ENCODE measurements at regions not wholly inside any gene's neighbourhood (a gene's known extent, or its start where the extent isn't known, plus 50 kb on each side); places are given as distances from the start of the nearest gene placed in this dataset.

GRCh38 chr7:144960763-144961162 lies 124.9 kb upstream of the TPK1 start:
- WGBS, 2 donors = 73 to 74% methylated on average over 3 of the region's 3 CpGs
- H3K36me3 ChIP-seq = no peaks in the 10 kb centered on the region
- H3K4me3 ChIP-seq = no peak overlapping the region
- H3K27ac ChIP-seq = no peak overlapping the region
- H3K27me3 ChIP-seq = no peaks in the 10 kb centered on the region
- DNase-seq (no peak), ATAC-seq (no peak)
- intact Hi-C loops (cut with DNase I) = no loop called here
- no peaks in the 10 kb centered on the region for H3K9me3 ChIP-seq
- H3K4me1 ChIP-seq = no peaks in the 10 kb centered on the region
- no peak for TF ChIP-seq CTCF (IDR thresholded peaks at IDR 0.05)

- H3K9me3 ChIP-seq = peaks cover 0 to 6% (median 0%) of the 10 kb centered on the region in 11 donors
- 57 to 60% methylated on average over 2 of the region's 2 CpGs for WGBS, 2 donors
- H3K4me1 ChIP-seq = no peaks in the 10 kb centered on the region
- ATAC-seq (no peak), DNase-seq (no peak)
- no peak for TF ChIP-seq CTCF (IDR thresholded peaks at IDR 0.05)
- intact Hi-C loops (cut with DNase I) = no loop called here
- H3K27ac ChIP-seq = no peak overlapping the region
- no peaks in the 10 kb centered on the region for H3K36me3 ChIP-seq
- H3K4me3 ChIP-seq = no peak overlapping the region
- no peaks in the 10 kb centered on the region for H3K27me3 ChIP-seq
Measured at GRCh38 chr7:144957998-144958397, 122.1 kb upstream of the TPK1 start.

DNA sequence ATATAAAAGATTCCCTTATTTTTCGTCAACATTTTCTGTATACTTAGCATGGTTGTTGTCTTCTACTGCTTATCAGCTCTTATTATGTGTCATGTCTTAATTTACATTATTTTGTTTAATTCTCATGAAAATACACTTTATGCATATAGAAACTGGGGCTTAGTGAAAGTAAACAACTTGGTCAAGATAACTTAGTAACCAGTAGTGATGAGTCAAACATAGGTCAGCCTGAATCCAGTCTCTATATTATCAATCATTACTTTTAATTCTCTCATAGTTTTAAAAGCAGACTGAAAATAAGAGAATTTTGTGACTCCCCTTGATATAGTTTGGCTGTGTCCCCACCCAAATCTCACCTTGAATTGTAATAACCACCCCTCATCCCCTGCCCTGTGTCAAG lies 119.6 kb upstream of the TPK1 start:
- 88 to 91% methylated on average over 1 of the region's 1 CpG for WGBS, 2 donors
- ATAC-seq = no peak
- no peak overlapping the region for H3K27ac ChIP-seq

GRCh38 chr7:144941127-144941526 lies 105.3 kb upstream of the TPK1 start:
- 67 to 78% methylated on average over 1 of the region's 1 CpG for whole genome bisulfite sequencing, 2 donors
- no peak overlapping the region for H3K4me3 ChIP-seq
- DNase-seq (no peak), ATAC-seq (no peak)
- intact Hi-C loops (cut with DNase I) = no loop called here
- H3K4me1 ChIP-seq = no peaks in the 10 kb centered on the region
- no peaks in the 10 kb centered on the region for H3K36me3 ChIP-seq
- no peak for TF ChIP-seq CTCF (IDR thresholded peaks at IDR 0.05)
- H3K9me3 ChIP-seq = peaks cover 0 to 2% (median 0%) of the 10 kb centered on the region in 11 donors
- H3K27ac ChIP-seq = no peak overlapping the region
- H3K27me3 ChIP-seq = no peaks in the 10 kb centered on the region

More for the DNA sequence above, 119.6 kb upstream of the TPK1 start:
- no peak for DNase-seq
- intact Hi-C loops (cut with DNase I) = no loop called here
- no peaks in the 10 kb centered on the region for H3K4me1 ChIP-seq
- peaks cover 0 to 6% (median 0%) of the 10 kb centered on the region in 11 donors for H3K9me3 ChIP-seq
- H3K36me3 ChIP-seq = no peaks in the 10 kb centered on the region
- no peak for TF ChIP-seq CTCF (IDR thresholded peaks at IDR 0.05)
- no peaks in the 10 kb centered on the region for H3K27me3 ChIP-seq
- no peak overlapping the region for H3K4me3 ChIP-seq

DNA sequence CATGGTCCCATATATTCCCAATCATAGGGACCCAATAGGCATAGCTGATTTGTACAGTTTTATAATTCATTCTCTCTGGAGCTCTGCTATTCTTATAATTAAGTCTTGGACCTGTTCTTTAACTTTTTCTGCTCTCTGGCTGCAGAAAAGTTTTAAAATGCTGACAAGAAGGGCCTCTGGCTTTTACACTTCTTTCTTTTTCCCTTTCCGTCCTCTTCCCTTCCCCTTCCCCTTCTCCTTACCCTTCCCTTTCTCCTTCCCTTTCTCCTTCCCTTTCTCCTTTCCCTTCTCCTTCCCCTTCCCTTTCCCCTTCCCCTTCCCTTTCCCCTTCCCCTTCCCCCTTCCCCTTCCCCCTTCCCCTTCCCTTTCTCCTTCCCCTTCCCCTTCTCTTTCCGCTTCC lies 101.3 kb upstream of the TPK1 start:
- DNase-seq (no peak), ATAC-seq (no peak)
- Histone ChIP-seq H3K9me3 (no peaks in the 10 kb centered on the region), H3K27me3 (no peaks in the 10 kb centered on the region), H3K4me3 (no peak overlapping the region), H3K4me1 (no peaks in the 10 kb centered on the region), H3K36me3 (no peaks in the 10 kb centered on the region), H3K27ac (no peak overlapping the region)
- 69 to 71% methylated on average over 1 to 2 of the region's 2 CpGs for WGBS, 2 donors
- intact Hi-C loops (cut with DNase I) = no loop called here
- no peak for TF ChIP-seq CTCF (IDR thresholded peaks at IDR 0.05)

Measured in heart right ventricle (tissue), 16 donors.